ENCODE measurements at regions not wholly inside any gene's neighbourhood (a gene's known extent, or its start where the extent isn't known, plus 50 kb on each side); places are given as distances from the start of the nearest gene placed in this dataset.

- DNase-seq, result no peak
- TF ChIP-seq EZH2phosphoT487 (IDR thresholded peaks at IDR 0.05; ENCODE audit: low read length), result no peak
- no peak for TF ChIP-seq EZH2 (optimal IDR thresholded peaks at IDR 0.05; ENCODE audit: low read depth, low read length)
- TF ChIP-seq, protein P1, sequence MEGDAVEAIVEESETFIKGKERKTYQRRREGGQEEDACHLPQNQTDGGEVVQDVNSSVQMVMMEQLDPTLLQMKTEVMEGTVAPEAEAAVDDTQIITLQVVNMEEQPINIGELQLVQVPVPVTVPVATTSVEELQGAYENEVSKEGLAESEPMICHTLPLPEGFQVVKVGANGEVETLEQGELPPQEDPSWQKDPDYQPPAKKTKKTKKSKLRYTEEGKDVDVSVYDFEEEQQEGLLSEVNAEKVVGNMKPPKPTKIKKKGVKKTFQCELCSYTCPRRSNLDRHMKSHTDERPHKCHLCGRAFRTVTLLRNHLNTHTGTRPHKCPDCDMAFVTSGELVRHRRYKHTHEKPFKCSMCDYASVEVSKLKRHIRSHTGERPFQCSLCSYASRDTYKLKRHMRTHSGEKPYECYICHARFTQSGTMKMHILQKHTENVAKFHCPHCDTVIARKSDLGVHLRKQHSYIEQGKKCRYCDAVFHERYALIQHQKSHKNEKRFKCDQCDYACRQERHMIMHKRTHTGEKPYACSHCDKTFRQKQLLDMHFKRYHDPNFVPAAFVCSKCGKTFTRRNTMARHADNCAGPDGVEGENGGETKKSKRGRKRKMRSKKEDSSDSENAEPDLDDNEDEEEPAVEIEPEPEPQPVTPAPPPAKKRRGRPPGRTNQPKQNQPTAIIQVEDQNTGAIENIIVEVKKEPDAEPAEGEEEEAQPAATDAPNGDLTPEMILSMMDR (IDR thresholded peaks at IDR 0.05; ENCODE audit: low read length), result no peak
- Histone ChIP-seq H3K79me2 (ENCODE audit: low read length) (no peaks in the 10 kb centered on the region), H3K27me3 (replicated peaks; ENCODE audit: insufficient read depth, low read length) (no peaks in the 10 kb centered on the region), H3K27ac (ENCODE audit: low read length) (no peak overlapping the region), H3K9ac (ENCODE audit: low read length) (no peak overlapping the region), H3K9me2 (replicated peaks; ENCODE audit: insufficient read depth, low read length) (no peaks in the 10 kb centered on the region), H3K4me1 (ENCODE audit: low read length) (no peaks in the 10 kb centered on the region), H3K9me3 (replicated peaks; ENCODE audit: insufficient read depth, low read length) (no peaks in the 10 kb centered on the region), H3K4me3 (ENCODE audit: low read length) (no peak overlapping the region), H2AFZ (ENCODE audit: low read length) (no peak overlapping the region), H4K20me1 (ENCODE audit: insufficient read depth, low read length) (no peaks in the 10 kb centered on the region), H3K36me3 (replicated peaks; ENCODE audit: insufficient read depth, low read length) (no peaks in the 10 kb centered on the region), H3F3A (ENCODE audit: insufficient read depth, low read length) (no peaks in the 10 kb centered on the region), H3K4me2 (ENCODE audit: low read depth, low read length) (no peak overlapping the region)
These were observed 151.9 kb downstream of the EMP1 start for GRCh38 chr12:13348464-13348863.

- H3K9me3 ChIP-seq (replicated peaks; ENCODE audit: insufficient read depth, low read length), result no peaks in the 10 kb centered on the region
- no peaks in the 10 kb centered on the region for H3K27me3 ChIP-seq (replicated peaks; ENCODE audit: insufficient read depth, low read length)
- no peak overlapping the region for H3K4me3 ChIP-seq (ENCODE audit: low read length)
- H2AFZ ChIP-seq (ENCODE audit: low read length), result no peak overlapping the region
- no peak overlapping the region for H3K27ac ChIP-seq (ENCODE audit: low read length)
- no peaks in the 10 kb centered on the region for H3F3A ChIP-seq (ENCODE audit: insufficient read depth, low read length)
- no peaks in the 10 kb centered on the region for H3K4me1 ChIP-seq (ENCODE audit: low read length)
- no peak overlapping the region for H3K4me2 ChIP-seq (ENCODE audit: low read depth, low read length)
- TF ChIP-seq, protein P1 (IDR thresholded peaks at IDR 0.05; ENCODE audit: low read length), result no peak
- TF ChIP-seq EZH2 (optimal IDR thresholded peaks at IDR 0.05; ENCODE audit: low read depth, low read length) (no peak), EZH2phosphoT487 (IDR thresholded peaks at IDR 0.05; ENCODE audit: low read length) (no peak)
- H3K9ac ChIP-seq (ENCODE audit: low read length), result no peak overlapping the region
- H3K9me2 ChIP-seq (replicated peaks; ENCODE audit: insufficient read depth, low read length), result no peaks in the 10 kb centered on the region
- DNase-seq, result no peak
- H4K20me1 ChIP-seq (ENCODE audit: insufficient read depth, low read length), result no peaks in the 10 kb centered on the region
- H3K79me2 ChIP-seq (ENCODE audit: low read length), result no peaks in the 10 kb centered on the region
- no peaks in the 10 kb centered on the region for H3K36me3 ChIP-seq (replicated peaks; ENCODE audit: insufficient read depth, low read length)
These were observed 150.9 kb downstream of the EMP1 start for GRCh38 chr12:13347241-13348043.

GRCh38 chr12:13345722-13346121 lies 149.2 kb downstream of the EMP1 start:
- no peak overlapping the region for H3K27ac ChIP-seq (ENCODE audit: low read length)
- H3K9me2 ChIP-seq (replicated peaks; ENCODE audit: insufficient read depth, low read length), result no peaks in the 10 kb centered on the region
- H3K4me2 ChIP-seq (ENCODE audit: low read depth, low read length), result no peak overlapping the region
- no peaks in the 10 kb centered on the region for H3K4me1 ChIP-seq (ENCODE audit: low read length)
- no peaks in the 10 kb centered on the region for H3K36me3 ChIP-seq (replicated peaks; ENCODE audit: insufficient read depth, low read length)
- no peaks in the 10 kb centered on the region for H3K9me3 ChIP-seq (replicated peaks; ENCODE audit: insufficient read depth, low read length)
- TF ChIP-seq EZH2 (optimal IDR thresholded peaks at IDR 0.05; ENCODE audit: low read depth, low read length), result no peak
- TF ChIP-seq, protein P1 (IDR thresholded peaks at IDR 0.05; ENCODE audit: low read length), result no peak
- no peak for TF ChIP-seq EZH2phosphoT487 (IDR thresholded peaks at IDR 0.05; ENCODE audit: low read length)
- no peak overlapping the region for H3K9ac ChIP-seq (ENCODE audit: low read length)
- H3K79me2 ChIP-seq (ENCODE audit: low read length), result no peaks in the 10 kb centered on the region
- no peaks in the 10 kb centered on the region for H4K20me1 ChIP-seq (ENCODE audit: insufficient read depth, low read length)
- H2AFZ ChIP-seq (ENCODE audit: low read length), result no peak overlapping the region
- H3K27me3 ChIP-seq (replicated peaks; ENCODE audit: insufficient read depth, low read length), result no peaks in the 10 kb centered on the region
- no peak overlapping the region for H3K4me3 ChIP-seq (ENCODE audit: low read length)
- no peak for DNase-seq
- H3F3A ChIP-seq (ENCODE audit: insufficient read depth, low read length), result no peaks in the 10 kb centered on the region

All from MM.1S (cell line).